Stimulated activated CD4-positive, alpha-beta T cell treated with anti-CD3 and anti-CD28 coated beads, Interleukin-1b, Interleukin-23, amount 100 ng/mL, for 1 hour (primary cell): ENCODE measurements at regions not wholly inside any gene's neighbourhood (a gene's known extent, or its start where the extent isn't known, plus 50 kb on each side); places are given as distances from the start of the nearest gene placed in this dataset.

Experiments
- DNase-seq, 2 donors: peaks; one replicate each; pipeline ENCODE4 v3.0.0-alpha.2; 2020; ENCODE audit warnings: low read depth in 2 of 2

DNA sequence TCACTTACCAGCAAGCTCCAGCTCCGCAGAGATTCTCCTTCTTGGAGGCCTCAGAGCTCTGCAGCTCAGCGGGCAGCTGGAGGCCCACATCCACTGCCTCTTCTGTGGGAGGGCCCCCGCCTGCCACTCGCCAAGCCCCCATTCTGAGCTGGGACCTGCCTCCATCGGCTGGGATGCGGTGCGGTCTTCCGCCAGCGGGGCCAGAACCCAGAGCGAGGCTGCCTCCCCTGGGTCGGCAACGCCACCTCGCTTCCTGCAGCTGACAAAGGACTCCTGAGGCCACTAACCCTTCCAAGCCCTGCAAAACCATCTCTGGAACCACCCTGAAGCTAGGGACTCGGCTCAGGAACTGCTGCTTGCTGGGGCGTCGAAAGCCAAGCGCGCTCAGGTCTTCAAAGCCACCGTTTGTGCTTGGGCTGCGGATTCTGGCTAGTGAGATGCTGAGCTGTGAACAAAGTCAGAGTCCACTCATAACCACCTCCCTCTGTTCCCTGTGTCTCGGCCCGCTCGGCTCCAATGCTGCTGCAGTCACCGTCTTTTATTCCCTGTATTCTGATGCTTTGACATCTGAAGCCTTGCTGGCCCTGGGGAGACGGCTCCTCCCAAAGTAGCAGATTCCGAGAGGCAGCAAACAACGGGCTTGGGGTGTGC is 174.3 kb downstream of the ENGASE start:
- DNase-seq, result no peak

DNA sequence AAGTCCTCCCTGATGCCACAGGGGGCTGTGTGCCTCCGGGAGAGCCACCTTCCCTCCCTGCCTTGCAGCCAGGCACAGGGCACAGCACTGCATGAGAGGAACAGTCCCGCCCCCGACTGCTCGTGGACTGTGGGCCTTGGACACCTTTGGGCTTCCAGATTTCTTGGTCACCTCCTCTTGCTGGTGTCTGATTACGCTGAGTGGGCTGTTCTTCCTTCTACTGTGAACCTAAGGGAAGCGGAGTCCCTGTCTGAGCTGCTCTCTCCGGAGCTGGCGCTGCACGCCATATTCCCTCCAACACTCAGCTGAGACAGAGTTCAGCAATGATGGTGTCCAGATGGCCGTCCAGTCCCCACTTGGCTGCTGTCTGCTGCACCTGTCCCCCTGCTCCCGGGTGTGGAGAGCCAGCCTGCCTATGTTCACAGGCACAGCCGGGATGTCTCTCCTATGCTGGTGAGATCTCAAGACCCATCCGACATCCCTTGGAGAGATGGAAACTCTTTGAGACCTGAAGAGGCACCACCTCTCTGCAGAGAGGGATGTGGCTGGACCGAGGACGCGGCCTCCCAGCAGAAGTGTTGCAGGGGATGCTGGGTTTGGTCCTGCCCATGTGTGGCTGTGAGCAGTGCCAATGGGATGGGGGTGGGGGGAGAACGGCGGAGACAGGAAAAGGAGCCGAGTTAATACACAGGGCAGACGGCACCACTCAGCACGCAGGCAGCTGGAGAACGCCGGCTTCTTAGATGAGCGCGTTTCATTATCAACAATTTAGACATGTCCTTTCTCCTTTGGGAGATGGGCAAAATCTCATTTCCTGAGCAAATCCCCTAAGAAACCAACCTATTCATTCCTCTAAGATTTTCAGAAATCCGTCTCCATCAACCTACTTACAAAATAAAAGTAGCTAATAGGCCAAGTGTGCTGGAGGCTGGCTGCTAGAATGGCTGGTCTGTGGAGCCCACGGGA is 171.9 kb downstream of the ENGASE start:
- no peak for DNase-seq

DNA sequence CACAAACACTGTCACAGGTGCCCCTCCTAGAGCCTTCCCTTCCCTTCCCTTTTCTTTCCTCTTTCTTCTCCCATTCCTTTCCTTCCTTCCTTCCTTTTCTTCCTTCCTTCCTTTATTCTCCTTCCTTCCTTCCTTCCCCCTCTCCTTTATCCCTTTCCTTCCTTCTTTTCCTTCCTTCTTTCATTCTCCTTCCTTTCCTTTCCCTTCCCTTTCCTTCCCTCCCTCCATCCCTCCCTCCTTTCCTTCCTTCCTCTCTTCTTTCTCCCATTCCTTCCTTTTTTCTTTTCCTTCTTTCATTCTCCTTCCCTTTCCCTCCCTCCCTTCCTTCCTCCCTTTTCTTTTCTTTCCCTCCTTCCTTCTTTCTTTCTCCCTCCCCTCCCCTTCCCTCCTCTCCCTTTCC is 170.0 kb downstream of the ENGASE start:
- no peak for DNase-seq

DNA sequence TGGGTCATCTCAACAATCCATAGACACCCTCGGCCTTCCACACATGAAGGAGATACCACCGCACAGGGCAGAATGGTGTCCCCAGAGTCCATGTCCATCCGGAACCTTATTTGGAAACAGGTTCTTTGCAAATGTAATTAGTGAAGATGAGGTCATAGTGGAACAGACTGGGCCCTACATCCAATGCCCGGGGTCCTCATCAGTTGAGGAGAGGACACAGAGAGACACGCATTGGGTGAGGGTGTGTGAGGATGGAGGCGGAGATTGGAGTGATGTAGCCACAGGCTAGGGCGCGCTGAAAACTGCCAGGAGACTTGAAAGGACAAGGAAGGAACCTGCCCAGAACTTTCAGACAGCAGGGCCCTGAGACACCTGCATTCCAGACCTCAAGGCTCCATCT is 169.4 kb downstream of the ENGASE start:
- no peak for DNase-seq

DNA sequence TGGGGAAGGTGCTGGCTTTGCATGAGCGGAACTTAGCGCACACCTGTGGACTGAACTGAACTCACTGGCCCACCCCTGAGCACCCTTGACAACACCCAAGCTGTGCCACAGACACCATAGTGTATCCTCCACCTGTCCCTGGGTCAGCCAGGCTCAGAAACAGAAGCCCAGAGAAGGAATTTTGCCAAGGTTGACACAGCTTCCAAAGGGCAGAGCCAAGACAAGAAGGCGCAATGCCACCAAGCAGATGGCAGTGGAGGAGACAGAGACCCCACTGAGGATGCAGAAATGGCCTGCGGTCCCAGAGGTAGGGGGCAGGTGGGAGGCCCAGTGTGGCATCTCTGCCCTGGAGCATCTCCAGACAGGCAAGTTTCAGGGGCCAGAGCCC is 169.0 kb downstream of the ENGASE start:
- DNase-seq, result no peak

DNA sequence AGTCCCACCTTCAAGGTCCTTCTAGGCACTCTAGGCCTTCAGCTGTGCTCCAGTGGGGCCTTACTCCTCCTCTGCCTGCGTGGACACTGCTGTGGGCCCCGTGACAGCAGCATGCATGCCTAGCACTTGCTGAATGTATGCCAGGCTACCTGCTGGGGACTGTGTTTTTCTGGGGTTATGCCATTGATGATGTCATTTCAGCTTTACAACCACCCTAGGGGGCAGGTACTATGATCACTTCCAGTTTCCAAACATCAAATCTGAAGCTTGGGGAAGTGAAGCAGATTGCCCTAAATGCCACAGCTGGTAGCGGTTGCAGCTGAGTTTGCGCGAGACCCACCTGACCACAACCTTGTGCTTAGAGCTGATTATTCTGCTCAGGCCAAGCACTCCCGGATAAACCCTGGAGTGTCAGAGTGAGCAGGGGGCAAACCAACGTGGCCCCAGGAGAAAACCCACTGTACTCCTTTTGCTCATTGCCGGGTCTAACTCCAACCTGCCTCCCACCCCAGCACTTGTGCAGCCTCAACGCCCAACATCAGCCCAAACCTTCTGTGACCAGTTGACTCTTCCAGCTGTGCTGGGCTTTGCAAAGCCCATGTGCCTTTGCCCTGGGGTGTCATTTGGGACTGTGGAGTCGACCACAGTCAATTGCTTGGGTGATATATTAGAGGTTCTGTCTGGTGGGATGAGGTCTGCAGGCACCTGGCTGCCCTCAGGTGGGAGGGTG is 168.4 kb downstream of the ENGASE start:
- no peak for DNase-seq

DNA sequence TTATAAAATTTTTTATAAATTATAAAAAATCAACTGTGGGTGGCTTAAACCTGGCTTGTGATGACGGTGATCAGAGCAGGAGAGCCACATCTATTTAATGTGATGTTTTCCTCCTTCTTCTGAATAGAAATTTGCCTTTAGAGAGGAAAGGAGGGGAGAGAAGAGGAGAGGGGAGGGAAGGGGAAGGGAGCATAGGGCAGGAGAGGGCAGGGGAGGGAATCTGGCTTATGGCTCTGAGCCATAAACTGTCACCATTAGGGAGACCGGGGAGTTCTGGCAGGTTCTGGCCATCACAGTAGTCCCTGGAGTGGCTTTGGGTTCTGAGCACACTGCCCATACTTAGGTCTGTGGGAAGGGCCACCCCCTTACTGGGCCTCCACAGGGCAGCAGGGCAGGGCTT is 167.8 kb downstream of the ENGASE start:
- DNase-seq, result no peak

DNA sequence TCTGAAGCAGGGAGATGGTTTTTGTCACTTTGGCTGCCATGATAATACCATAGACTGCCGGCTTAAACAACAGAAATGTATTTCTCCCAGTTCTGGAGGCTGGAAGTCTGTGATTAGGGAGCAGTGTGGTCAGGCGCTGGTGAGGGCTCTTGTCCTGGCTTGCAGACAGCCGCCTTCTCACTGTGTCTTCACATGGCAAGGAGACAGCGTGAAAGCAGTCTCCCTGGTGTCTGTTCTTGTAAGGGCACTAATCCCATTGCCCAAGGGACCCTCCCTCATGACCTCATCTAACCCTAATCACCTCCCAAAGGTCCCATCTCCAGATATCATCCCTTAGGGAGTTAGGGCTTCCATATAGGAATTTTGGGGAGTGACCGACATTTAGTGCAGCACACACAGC is 167.0 kb downstream of the ENGASE start:
- DNase-seq, result no peak

DNA sequence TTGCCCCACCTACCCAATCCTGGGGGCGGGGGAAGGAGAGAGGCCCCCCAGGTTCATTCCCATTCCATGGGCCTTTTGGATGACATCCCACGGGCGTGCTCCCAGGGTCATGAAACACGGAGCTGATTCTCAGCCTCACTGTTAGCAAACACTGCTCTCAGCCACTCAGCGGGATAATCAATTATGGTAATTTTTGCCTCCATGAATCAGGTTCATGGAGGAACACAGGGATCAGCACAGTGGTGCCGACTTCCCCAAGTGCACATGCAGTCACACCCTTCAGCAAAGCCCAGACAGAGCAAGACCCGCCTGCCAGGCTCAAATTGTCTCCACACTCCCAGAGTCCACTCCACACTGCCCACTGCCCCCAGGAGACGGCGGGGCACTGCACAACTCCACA is 164.6 kb downstream of the ENGASE start:
- no peak for DNase-seq

DNA sequence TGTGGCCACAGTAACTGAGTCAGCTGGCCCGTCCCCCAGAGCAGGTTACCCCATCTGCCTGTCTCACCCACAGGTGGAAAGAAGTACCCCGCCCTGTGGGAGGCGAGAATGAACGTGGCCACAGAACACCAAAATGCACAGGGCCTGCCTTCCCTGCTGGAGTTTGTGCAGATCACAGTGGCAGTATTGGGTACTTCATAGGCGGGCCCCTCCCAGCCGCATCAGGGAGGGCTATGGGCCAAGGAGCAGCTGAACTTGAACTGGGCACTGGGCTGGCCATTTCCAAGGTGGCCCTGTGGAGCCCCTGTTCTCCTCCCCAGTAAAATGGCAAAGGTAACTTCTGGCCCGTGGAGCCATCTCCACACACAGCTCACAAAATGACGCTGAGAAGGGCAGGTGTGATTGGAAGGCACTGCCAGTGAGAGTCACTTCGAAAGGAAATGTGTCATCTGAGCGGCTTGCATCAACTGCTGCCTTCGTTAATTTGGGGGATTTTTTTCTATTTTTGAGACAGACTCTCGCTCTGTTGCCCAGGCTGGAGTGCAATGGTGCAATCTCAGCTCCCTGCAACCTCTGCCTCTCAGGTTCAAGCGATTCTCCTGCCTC is 162.9 kb downstream of the ENGASE start:
- no peak for DNase-seq

DNA sequence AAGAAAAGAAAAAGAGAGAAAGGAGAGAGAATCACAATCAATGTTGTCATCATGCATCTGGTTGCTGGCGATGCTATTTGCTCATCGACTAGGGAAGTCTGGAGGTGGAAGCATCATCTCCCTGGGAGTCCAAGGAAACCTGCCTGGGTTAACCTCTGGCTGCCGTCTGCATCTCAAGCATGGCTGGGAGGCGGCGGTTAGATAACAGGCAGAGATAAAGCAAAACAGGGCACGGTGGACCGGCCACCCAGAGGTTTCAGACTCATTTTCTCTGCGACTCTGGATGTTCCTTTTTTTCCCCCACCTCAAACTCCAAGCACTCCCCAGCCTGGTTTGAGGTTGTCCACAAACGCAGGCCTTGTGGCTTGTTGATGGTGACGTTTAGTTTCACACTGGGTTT is 161.2 kb downstream of the ENGASE start:
- no peak for DNase-seq

DNA sequence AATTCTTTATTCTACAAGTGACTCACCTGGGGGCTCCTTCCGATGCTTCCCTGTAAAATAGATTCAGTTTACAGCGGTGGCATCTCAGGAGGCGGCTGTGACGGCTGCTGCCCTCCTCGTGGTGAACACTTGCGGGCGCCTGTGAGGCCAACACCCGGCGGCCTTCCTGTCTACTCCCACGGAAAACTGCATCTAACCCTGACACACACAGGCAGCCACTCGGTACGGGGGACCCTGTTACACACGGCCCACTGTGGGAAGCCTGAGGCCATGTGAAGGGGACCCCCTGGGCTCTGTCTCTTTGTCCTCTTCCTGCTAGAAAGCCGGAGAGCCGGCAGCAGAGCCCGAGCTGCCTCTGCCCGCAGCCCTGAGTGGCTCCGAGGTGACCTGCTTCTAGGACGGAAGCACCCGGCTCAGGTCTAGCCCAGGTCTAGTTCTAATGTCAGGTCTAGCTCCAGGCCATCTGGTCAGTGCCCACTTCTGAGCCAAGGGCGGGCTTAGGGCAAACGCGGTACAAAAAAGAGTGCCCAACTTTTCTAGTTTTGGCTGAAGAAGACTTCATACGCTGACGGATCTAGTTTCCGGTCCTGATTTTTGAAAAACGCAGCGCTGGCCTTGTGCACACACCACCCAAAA is 159.4 kb downstream of the ENGASE start:
- no peak for DNase-seq

DNA sequence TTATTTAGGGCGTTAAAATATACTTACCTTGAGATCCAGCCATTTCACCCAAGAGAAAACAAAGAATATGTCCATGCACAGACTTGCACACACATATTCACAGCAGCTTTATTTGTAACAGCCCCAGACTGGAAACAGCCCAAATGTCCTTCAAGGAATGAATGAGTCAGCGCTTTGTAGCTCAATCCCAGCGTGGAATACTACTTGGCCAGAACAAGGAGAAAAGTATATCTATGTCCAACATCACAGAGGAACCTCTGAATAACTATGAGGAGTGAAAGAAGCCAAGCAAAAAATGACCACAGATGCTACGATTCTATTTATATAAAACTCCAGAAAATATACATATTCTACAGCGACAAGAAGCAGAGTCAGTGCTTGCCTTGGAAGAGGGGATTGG is 158.3 kb downstream of the ENGASE start:
- no peak for DNase-seq

DNA sequence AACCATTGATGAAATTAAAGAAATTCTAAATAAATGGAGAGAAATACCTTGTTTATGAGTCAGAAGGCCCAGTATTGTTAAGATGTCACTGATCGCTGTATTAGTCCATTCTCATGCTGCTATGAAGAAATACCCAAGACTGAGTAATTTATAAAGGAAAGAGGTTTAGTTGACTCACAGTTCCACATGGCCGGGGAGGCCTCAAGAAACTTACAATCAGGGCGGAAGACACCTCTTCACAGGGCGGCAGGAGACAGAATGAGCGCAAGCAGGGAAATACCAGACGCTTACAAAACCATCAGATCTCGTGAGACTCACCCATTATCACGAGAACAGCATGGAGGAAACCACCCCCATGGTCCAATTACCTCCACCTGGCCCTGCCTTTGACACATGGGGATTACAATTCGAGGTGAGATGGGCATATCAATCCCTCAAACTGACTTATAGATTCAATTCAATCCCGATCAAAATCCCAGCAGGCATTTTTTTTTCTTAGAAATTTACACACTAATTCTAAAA is 157.2 kb downstream of the ENGASE start:
- DNase-seq, result no peak

DNA sequence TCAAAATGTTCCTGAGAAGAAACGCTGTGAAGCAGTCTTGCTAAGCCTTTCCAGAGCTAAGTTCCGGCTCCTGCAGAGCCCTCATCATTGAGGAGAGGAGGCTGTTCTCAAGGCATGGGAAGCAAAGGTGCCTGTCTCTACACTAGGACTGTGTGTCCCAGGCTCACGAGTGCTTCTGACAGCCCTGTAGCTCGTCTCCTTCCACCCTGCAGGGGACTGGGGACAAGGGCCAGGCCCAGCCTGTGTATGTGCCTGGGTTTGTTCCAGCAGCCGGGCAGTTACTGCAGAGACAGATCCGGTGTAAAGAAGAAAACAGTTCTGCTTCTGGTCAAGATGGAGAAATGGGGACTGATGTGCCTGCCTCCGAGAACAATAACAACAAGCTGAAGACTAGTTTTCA is 156.0 kb downstream of the ENGASE start:
- no peak for DNase-seq

DNA sequence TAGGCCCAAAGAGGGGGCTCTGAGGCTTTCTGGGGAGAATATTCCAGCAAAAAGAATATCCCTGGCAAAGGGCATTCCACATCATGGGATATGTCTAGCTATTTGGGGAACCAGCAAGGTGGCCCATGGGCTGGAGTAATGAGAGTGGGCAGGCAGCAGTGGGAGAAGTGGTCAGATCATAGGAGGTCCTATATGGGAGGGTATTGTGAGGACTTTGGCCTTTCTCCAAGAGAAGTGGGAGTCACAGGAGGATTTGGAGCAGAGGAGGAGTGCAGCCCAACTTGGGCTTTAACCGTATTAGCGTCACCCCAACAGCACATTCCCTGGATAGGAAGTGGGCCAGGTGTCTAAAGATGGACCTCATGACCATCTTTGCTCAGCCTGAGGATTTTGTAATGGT is 151.4 kb downstream of the ENGASE start:
- no peak for DNase-seq

DNA sequence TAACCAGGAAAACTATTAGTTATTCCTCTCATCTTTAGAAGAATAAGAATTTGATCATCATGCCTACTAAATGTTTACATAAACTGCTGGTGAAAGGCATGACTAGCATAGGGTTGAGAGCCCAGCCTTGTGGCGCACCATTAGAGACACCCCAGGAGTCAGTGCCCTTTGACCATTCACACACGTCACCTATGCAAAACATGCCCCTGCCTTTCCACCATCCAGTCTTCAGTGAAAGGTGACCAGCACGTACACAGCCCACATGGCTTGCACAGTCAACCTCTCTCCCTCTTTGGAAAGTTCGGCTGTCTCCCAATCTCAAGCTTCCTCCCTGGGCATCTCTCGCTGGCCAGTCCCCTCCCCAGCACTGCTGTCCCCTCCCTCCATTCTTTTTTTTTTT is 150.3 kb downstream of the ENGASE start:
- no peak for DNase-seq

DNA sequence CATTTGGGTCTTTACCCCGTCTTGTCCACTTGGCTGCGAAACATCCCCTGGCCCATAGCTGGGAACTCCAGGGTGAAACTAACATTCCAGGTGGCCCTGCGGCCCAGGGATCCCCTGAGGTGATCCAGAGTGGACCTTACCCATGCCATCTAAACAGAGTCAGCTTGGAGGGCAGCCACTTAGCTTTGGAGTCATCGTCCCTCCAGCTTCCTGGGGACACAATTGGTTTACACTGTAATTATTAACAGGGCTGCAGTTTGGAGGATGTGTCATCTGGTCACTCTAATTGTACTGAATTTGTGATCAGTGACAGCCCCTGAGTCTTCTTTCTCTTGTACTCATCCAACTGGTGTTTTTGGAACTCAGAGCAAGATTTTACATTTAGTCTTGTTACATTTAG is 149.9 kb downstream of the ENGASE start:
- DNase-seq, result no peak

DNA sequence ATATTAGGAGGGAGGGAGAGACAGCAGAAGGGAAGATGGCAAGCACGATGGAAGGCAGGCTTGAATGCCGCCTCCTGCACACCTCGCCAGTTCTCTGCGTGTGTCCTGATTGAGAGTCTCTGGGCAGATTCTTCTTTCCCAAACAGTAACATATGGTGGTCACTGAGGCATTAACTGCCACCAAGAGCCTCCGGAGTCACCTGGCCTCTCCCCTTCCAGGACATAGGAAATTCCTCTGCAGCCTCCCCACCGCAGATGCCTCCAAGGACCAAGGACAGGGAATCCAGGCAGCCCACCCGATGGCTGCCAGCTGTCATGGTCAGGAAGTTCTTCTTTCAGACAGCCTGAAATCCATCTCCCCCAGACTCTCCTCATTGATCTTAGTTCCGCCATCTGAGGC is 149.3 kb downstream of the ENGASE start:
- no peak for DNase-seq

DNA sequence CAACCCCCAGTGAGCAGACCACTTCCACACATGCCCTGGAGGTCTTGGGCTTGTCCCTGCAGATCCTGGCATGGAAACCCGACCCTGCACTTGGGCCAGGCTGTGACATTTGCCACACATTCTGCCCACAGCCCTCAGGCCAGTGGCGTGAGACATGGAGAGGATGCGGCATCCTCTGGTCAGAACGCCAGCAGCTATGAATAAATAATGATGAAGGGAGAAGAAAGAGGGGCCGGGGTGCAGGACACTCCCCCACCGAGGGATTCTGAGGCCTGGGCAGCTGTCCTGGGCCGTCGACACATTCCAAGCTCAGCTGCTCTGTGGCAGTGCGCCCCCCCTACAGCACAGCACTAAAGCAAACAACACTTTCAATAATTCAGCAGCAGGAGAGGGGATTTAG is 148.8 kb downstream of the ENGASE start:
- no peak for DNase-seq

DNA sequence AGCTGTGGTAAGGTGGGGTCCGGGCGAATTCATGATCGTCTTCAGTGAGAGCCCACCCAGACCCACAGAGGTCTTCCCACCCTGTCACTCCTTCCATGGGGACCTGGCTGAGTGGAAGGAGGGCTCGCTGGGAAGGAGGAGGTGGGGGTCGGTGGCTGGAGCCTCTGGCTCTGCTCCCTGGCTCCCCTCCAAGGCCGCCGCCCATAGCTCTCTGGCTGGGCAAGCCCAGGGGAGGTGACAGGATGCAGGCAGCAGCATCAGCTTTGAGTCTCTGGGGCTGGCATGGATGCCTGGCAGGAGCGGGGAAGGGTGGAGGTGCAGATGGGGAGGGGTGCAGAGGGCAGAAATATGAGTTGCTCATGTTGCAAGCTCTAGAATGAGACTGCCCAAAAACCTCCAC is 147.0 kb downstream of the ENGASE start:
- DNase-seq, result no peak
